ENCODE measurements at regions not wholly inside any gene's neighbourhood (a gene's known extent, or its start where the extent isn't known, plus 50 kb on each side); places are given as distances from the start of the nearest gene placed in this dataset.

- H3K36me3 ChIP-seq (ENCODE audit: control insufficient read depth, insufficient read depth, low read length) = no peaks in the 10 kb centered on the region
- no peak for DNase-seq (ENCODE audit: extremely low read depth, insufficient read length)
- no peak for TF ChIP-seq CTCF (IDR thresholded peaks at IDR 0.05; ENCODE audit: insufficient read depth, low read length, poor library complexity, severe bottlenecking)
- H3K27me3 ChIP-seq (replicated peaks; ENCODE audit: control insufficient read depth, insufficient read depth, low read length) = no peaks in the 10 kb centered on the region
- no peak overlapping the region for H3K4me3 ChIP-seq (replicated peaks; ENCODE audit: low read depth, low read length)
These were observed 266.8 kb upstream of the CLEC14A start for GRCh38 chr14:38522724-38523123.

GRCh38 chr14:38521591-38521990 is 265.7 kb upstream of the CLEC14A start:
- Histone ChIP-seq H3K4me3 (replicated peaks; ENCODE audit: low read depth, low read length) (no peak overlapping the region), H3K27me3 (replicated peaks; ENCODE audit: control insufficient read depth, insufficient read depth, low read length) (no peaks in the 10 kb centered on the region), H3K36me3 (ENCODE audit: control insufficient read depth, insufficient read depth, low read length) (no peaks in the 10 kb centered on the region)
- no peak for TF ChIP-seq CTCF (IDR thresholded peaks at IDR 0.05; ENCODE audit: insufficient read depth, low read length, poor library complexity, severe bottlenecking)
- DNase-seq (ENCODE audit: extremely low read depth, insufficient read length) = no peak

GRCh38 chr14:38517426-38517825 is 261.5 kb upstream of the CLEC14A start:
- H3K4me3 ChIP-seq (replicated peaks; ENCODE audit: low read depth, low read length) = no peak overlapping the region
- no peak for TF ChIP-seq CTCF (IDR thresholded peaks at IDR 0.05; ENCODE audit: insufficient read depth, low read length, poor library complexity, severe bottlenecking)
- H3K36me3 ChIP-seq (ENCODE audit: control insufficient read depth, insufficient read depth, low read length) = no peaks in the 10 kb centered on the region
- H3K27me3 ChIP-seq (replicated peaks; ENCODE audit: control insufficient read depth, insufficient read depth, low read length) = no peaks in the 10 kb centered on the region
- no peak for DNase-seq (ENCODE audit: extremely low read depth, insufficient read length)

GRCh38 chr14:38512236-38512635 is 256.3 kb upstream of the CLEC14A start:
- Histone ChIP-seq H3K4me3 (replicated peaks; ENCODE audit: low read depth, low read length) (no peak overlapping the region), H3K27me3 (replicated peaks; ENCODE audit: control insufficient read depth, insufficient read depth, low read length) (no peaks in the 10 kb centered on the region), H3K36me3 (ENCODE audit: control insufficient read depth, insufficient read depth, low read length) (no peaks in the 10 kb centered on the region)
- no peak for DNase-seq (ENCODE audit: extremely low read depth, insufficient read length)
- TF ChIP-seq CTCF (IDR thresholded peaks at IDR 0.05; ENCODE audit: insufficient read depth, low read length, poor library complexity, severe bottlenecking) = no peak

GRCh38 chr14:38507299-38507698 is 251.4 kb upstream of the CLEC14A start:
- no peak for TF ChIP-seq CTCF (IDR thresholded peaks at IDR 0.05; ENCODE audit: insufficient read depth, low read length, poor library complexity, severe bottlenecking)
- no peak for DNase-seq (ENCODE audit: extremely low read depth, insufficient read length)
- no peaks in the 10 kb centered on the region for H3K36me3 ChIP-seq (ENCODE audit: control insufficient read depth, insufficient read depth, low read length)
- no peak overlapping the region for H3K4me3 ChIP-seq (replicated peaks; ENCODE audit: low read depth, low read length)
- no peaks in the 10 kb centered on the region for H3K27me3 ChIP-seq (replicated peaks; ENCODE audit: control insufficient read depth, insufficient read depth, low read length)

GRCh38 chr14:38505973-38506249 is 250.0 kb upstream of the CLEC14A start:
- H3K4me3 ChIP-seq (replicated peaks; ENCODE audit: low read depth, low read length) = no peak overlapping the region
- DNase-seq (ENCODE audit: extremely low read depth, insufficient read length) = no peak
- no peaks in the 10 kb centered on the region for H3K36me3 ChIP-seq (ENCODE audit: control insufficient read depth, insufficient read depth, low read length)
- no peak for TF ChIP-seq CTCF (IDR thresholded peaks at IDR 0.05; ENCODE audit: insufficient read depth, low read length, poor library complexity, severe bottlenecking)
- no peaks in the 10 kb centered on the region for H3K27me3 ChIP-seq (replicated peaks; ENCODE audit: control insufficient read depth, insufficient read depth, low read length)

Measured in GM06990 (cell line).